CD1c-positive myeloid dendritic cell (primary cell): ENCODE measurements at regions not wholly inside any gene's neighbourhood (a gene's known extent, or its start where the extent isn't known, plus 50 kb on each side); places are given as distances from the start of the nearest gene placed in this dataset.
"Not testable (repeated sequence)": the region's sequence is repeated elsewhere in the genome, so short reads cannot be mapped to it uniquely, and the experiment has no call there.

Source experiments
- DNase-seq: peaks from one replicate; pipeline ENCODE4 v3.0.0-alpha.2; 2016; ENCODE audit errors: extremely low spot score

DNA sequence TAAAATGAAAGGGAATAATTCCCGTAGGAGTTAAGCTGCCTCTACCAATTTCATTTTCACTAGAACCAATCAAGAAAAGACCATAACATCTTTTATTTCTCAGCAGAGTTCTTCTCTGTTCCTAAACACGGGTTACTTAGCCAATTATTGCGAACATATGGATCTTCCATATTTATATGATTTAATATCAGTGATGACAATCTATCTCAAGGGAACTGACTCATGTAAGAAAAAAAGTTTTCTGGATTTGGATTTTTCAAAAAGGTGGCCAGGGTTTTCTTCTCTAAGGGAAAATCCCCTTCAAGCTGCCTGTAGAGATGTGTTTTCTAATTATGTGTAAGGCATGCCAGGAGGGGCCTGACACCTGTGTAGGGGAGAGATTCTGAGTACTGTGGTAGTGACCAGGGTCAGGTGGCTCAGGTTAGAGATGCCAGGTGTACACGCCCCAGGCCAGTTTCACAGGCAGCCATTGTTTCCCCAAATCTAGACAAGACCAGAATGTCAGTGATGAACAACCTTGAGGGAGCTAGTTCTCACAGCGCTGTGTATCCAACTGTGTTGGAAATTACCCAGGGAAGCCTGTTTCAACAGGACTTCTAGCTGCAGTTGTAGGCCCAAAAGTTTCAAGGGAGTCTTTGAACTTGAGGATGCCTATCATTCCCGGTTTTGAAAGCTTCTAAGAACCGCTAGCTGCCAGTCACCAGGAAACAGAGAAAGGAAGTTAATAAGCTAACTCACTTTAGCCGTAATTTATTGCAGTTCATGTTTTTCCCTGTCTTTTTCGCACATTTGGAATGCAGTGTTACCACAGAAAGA is 572.5 kb upstream of the RGMB start:
- DNase-seq: no peak

GRCh38 chr5:98204798-98205197 is 568.7 kb upstream of the RGMB start:
- DNase-seq: no peak

- DNase-seq: no peak
Observed at GRCh38 chr5:98205691-98206461, 567.6 kb upstream of the RGMB start.

DNA sequence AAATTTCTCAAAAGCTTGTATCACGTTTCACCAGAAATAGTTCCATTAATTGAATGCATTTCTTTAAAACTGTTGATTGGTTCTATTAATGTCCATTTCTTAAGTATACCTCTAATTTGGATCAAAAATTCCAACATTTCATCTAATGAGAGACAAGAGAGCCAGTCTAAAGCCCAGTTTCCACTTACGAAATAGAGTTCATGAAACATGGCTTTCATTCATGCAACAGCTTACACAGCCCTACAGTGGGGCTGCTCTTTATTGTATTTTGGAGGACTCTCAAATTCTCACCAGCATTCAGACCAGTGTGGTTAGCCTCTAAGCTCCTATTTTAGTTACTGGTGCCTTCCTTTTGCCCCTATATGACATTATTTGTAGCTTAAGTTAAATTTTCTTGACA is 566.9 kb upstream of the RGMB start:
- no peak for DNase-seq

DNA sequence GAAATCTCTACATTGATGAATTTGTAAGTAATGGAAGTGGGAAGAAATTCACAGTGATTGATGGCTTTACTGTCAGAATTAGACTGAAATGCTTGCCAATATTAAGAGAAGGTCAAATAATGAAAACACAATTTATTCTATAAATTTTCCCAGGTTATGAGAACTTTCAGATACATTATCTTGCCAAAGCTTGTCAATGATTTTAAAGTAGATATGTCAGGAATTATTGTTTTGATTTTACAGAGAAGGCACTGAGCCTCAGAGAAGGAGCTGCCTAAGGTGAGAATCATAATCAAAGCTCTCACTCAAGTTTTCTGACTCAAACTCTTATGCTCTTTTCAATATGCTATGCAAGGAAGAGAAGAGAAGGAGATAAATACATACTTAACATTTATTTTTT is 564.0 kb upstream of the RGMB start:
- DNase-seq: no peak

GRCh38 chr5:98214240-98215051 is 559.0 kb upstream of the RGMB start:
- DNase-seq: no peak

DNA sequence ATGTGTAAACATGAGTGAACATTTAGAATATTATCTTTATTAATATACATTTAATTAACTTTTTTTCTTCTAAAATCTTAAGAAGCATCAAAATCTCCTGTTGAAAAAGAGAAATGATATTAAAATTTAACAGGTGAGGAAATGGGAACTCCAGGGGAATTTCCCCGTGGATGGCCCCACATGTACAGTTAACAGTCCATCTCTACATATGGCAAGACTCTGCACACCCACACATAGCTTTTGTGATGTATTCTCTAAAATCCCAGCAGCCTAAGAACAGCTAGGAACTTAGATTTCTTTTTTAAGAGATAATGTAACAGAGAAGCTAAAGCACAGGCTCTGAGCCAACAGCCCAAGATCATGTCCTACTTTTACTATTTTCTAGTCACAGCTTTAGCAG is 556.3 kb upstream of the RGMB start:
- no peak for DNase-seq

DNA sequence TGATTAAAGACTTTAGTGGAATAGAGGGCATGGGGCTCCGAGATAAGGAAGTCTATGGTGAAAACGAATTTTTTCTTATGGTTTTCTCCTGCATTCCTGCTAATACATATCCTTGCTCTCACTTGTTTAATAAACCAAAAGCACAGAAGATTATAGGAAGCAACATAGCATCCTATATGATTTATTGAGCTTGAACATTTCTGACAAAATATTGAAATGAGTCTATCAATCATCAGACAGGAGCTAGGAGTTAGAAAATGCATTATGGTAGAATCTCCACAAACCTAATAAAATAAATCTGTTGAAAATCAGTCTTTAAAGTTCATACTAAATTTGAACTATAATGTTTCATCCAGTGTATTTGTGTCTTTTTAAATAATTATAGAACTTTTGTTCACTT is 554.6 kb upstream of the RGMB start:
- no peak for DNase-seq

GRCh38 chr5:98227489-98227888 is 546.0 kb upstream of the RGMB start:
- no peak for DNase-seq

DNA sequence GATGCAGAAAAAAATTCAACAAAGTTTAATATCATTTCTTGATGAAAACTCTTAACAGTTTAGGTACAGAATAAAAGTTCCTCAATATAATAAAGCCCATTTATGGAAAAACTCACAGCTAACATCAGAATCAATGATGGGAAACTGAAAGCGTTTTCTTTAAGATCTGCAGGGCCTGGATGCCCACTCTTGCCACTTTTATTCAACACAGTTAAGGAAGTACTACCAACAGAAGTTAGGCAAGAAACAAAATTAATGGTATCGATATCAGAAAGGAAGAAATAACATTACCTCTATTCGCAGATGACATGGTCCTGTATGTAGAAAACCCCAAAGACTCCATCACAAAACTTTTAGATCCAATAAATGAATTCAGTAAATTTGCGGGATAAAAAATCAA is 542.4 kb upstream of the RGMB start:
- no peak for DNase-seq

DNA sequence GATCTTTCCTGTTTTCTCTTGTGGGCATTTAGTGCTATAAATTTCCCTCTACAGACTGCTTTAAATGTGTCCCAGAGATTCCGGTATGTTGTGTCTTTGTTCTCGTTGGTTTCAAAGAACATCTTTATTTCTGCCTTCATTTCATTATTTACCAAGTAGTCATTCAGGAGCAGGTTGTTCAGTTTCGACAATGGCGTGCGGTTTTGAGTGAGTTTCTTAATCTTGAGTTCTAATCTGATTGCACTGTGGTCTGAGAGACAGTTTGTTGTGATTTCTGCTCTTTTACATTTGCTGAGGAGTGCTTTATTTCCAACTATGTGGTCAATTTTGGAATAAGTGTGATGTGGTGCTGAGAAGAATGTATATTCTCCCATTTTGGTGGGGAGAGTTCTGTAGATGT is 535.7 kb upstream of the RGMB start:
- DNase-seq: not testable (repeated sequence)

GRCh38 chr5:98243972-98244371 is 529.5 kb upstream of the RGMB start:
- no peak for DNase-seq

DNA sequence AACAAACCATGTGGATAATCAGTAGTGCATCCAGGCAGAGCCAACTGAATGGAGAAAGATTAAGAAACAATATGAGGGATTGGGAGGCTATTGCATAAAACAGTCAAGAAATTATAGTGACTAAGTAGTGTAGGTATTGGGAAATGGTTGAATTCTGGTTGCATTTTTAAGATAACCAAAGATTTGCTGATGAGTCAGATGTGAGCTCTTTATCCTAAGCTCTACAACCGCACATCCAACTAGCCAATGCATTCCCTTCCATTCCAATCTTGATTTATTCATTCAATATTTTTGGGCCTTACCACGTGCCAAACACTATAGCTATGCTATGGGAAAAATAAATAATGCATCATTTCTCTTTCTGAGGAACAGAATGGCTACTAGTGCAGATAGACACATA is 524.5 kb upstream of the RGMB start:
- DNase-seq: no peak

DNA sequence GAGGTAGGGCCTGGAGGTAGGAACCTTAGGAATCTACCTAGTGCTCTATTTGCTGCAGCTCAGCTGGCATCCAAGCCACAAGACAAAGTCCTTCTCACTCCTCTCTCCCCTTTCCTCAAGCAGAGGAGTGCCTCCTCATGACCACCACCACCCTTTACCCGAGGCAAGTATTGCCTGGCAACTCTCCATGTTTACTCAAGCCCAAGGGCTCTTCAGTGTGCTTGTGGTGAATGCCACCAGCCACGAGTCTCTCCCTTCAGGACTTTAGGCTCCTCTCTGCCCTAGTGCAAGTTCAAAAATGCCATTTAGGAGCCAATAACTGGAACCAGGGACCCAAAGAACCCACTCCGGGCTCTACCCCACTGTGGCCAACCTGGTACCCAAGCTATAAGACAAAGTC is 514.5 kb upstream of the RGMB start:
- DNase-seq: no peak

- no peak for DNase-seq
Observed at GRCh38 chr5:98259595-98259994, 513.9 kb upstream of the RGMB start.

DNA sequence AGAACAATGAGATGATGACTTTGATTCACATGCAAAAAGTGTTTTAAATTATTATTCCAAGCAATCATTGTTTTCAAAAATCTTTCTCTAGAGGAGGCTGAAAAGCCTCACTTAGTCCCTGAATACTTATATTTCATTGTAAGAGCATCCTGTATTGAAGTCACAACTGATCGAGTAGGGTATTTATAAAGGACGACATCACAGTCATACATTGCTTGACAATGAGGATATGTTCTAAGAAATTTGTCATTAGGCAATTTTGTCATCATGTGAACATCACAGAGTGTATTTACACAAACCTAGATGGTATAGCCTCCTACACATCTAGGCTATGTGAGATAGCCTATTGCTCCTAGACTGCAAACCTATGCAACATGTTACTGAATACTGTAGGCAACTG is 510.4 kb upstream of the RGMB start:
- DNase-seq: no peak

GRCh38 chr5:98268162-98268860 is 505.2 kb upstream of the RGMB start:
- DNase-seq: no peak

GRCh38 chr5:98275980-98276379 is 497.5 kb upstream of the RGMB start:
- DNase-seq: no peak

- DNase-seq: no peak
Observed at GRCh38 chr5:98282521-98282920, 490.9 kb upstream of the RGMB start.

DNA sequence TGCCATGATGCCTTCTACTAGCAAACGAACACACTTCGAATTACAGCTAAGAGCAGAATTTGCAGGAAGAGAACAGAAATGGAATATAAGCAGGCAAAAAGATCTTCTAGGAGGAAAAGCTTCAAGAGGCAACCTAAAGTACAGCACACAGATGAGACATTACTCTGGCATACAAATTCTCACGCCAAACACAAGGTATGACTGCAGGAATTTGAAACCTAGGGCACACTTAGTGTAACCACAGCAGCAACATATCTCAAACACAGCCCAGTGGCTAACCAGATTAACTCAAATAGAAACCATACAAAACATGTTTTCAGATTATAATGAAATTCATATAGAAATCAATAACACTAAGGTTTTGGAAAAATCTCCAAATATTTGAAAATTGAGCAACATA is 481.0 kb upstream of the RGMB start:
- DNase-seq: no peak

- DNase-seq: no peak
Observed at GRCh38 chr5:98296426-98296825, 477.0 kb upstream of the RGMB start.

GRCh38 chr5:98299435-98299834 is 474.0 kb upstream of the RGMB start:
- DNase-seq: no peak
